ENCODE measurements at regions not wholly inside any gene's neighbourhood (a gene's known extent, or its start where the extent isn't known, plus 50 kb on each side); places are given as distances from the start of the nearest gene placed in this dataset.

DNA sequence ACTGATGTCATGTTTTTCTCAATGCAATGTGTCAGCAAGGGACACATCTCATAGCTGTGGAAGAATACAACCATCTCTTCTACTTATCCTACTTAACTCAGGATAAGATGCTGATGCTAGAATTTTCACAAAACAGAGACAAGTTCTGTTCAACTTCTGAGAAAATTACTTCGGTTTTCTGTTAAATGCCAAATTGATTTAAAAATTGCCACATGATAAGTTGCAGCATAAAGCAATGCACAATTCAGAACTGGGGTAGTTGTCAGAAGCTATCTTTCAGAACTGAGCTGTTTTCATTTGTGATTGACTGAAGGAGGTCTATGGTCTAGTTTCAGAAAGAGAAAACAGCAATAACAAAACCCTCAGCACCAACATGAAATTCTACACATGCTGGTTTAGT is 954.8 kb upstream of the C9orf72 start:
- CTCF ChIA-PET, result no interaction called here
- no peaks in the 10 kb centered on the region; a peak in 1 of 4 replicates for H3K9me3 ChIP-seq (ENCODE audit: control insufficient read depth in 1 of 2, insufficient read depth in 1 of 2, low read depth in 1 of 2, low read length in 2 of 2)
- no peak for DNase-seq (ENCODE audit: low read depth, low spot score)
- no TSS peak for BruUV-seq (replicated peaks)
- H3K9ac ChIP-seq (ENCODE audit: low read length), result no peak overlapping the region
- H3K27ac ChIP-seq (ENCODE audit: low read depth, low read length), result no peak overlapping the region
- TF ChIP-seq RAD21 (IDR thresholded peaks at IDR 0.05; ENCODE audit: low read depth) (no peak), TCF7L2 (IDR thresholded peaks at IDR 0.05; ENCODE audit: borderline replicate concordance, extremely low read depth, insufficient read depth, insufficient read length) (no peak), SP1 (IDR thresholded peaks at IDR 0.05; ENCODE audit: low read depth) (no peak), CBX3 (IDR thresholded peaks at IDR 0.05; ENCODE audit: low read depth) (no peak), EZH2phosphoT487 (IDR thresholded peaks at IDR 0.05; ENCODE audit: borderline replicate concordance) (no peak), POLR2AphosphoS5 (IDR thresholded peaks at IDR 0.05; ENCODE audit: low read depth, low read length) (no peak)
- TF ChIP-seq, protein P1, sequence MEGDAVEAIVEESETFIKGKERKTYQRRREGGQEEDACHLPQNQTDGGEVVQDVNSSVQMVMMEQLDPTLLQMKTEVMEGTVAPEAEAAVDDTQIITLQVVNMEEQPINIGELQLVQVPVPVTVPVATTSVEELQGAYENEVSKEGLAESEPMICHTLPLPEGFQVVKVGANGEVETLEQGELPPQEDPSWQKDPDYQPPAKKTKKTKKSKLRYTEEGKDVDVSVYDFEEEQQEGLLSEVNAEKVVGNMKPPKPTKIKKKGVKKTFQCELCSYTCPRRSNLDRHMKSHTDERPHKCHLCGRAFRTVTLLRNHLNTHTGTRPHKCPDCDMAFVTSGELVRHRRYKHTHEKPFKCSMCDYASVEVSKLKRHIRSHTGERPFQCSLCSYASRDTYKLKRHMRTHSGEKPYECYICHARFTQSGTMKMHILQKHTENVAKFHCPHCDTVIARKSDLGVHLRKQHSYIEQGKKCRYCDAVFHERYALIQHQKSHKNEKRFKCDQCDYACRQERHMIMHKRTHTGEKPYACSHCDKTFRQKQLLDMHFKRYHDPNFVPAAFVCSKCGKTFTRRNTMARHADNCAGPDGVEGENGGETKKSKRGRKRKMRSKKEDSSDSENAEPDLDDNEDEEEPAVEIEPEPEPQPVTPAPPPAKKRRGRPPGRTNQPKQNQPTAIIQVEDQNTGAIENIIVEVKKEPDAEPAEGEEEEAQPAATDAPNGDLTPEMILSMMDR (IDR thresholded peaks at IDR 0.05 in 2 of 3, conservative IDR thresholded peaks at IDR 0.05 in 1 of 3; ENCODE audit: borderline replicate concordance in 1 of 3, insufficient read depth in 1 of 3, low read depth in 2 of 3, low read length in 2 of 3), result no peak
- TF ChIP-seq, protein P2, sequence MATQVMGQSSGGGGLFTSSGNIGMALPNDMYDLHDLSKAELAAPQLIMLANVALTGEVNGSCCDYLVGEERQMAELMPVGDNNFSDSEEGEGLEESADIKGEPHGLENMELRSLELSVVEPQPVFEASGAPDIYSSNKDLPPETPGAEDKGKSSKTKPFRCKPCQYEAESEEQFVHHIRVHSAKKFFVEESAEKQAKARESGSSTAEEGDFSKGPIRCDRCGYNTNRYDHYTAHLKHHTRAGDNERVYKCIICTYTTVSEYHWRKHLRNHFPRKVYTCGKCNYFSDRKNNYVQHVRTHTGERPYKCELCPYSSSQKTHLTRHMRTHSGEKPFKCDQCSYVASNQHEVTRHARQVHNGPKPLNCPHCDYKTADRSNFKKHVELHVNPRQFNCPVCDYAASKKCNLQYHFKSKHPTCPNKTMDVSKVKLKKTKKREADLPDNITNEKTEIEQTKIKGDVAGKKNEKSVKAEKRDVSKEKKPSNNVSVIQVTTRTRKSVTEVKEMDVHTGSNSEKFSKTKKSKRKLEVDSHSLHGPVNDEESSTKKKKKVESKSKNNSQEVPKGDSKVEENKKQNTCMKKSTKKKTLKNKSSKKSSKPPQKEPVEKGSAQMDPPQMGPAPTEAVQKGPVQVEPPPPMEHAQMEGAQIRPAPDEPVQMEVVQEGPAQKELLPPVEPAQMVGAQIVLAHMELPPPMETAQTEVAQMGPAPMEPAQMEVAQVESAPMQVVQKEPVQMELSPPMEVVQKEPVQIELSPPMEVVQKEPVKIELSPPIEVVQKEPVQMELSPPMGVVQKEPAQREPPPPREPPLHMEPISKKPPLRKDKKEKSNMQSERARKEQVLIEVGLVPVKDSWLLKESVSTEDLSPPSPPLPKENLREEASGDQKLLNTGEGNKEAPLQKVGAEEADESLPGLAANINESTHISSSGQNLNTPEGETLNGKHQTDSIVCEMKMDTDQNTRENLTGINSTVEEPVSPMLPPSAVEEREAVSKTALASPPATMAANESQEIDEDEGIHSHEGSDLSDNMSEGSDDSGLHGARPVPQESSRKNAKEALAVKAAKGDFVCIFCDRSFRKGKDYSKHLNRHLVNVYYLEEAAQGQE (IDR thresholded peaks at IDR 0.05; ENCODE audit: low read depth), result no peak
- TF ChIP-seq, protein P3, sequence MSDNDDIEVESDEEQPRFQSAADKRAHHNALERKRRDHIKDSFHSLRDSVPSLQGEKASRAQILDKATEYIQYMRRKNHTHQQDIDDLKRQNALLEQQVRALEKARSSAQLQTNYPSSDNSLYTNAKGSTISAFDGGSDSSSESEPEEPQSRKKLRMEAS (IDR thresholded peaks at IDR 0.05), result no peak
- TF ChIP-seq, protein P4, sequence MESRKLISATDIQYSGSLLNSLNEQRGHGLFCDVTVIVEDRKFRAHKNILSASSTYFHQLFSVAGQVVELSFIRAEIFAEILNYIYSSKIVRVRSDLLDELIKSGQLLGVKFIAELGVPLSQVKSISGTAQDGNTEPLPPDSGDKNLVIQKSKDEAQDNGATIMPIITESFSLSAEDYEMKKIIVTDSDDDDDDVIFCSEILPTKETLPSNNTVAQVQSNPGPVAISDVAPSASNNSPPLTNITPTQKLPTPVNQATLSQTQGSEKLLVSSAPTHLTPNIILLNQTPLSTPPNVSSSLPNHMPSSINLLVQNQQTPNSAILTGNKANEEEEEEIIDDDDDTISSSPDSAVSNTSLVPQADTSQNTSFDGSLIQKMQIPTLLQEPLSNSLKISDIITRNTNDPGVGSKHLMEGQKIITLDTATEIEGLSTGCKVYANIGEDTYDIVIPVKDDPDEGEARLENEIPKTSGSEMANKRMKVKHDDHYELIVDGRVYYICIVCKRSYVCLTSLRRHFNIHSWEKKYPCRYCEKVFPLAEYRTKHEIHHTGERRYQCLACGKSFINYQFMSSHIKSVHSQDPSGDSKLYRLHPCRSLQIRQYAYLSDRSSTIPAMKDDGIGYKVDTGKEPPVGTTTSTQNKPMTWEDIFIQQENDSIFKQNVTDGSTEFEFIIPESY (IDR thresholded peaks at IDR 0.05; ENCODE audit: extremely low read depth, insufficient replicate concordance, low read length), result no peak
- ATAC-seq, result no peak
- H3K36me3 ChIP-seq (ENCODE audit: control insufficient read depth in 1 of 2, insufficient read depth in 2 of 2, low read length in 2 of 2), result no peaks in the 10 kb centered on the region
- POLR2A ChIA-PET, result no interaction called here
- no peak overlapping the region for H3K4me3 ChIP-seq (replicated peaks in 1 of 2; ENCODE audit: low read depth in 1 of 2, low read length in 2 of 2)
- H3K4me1 ChIP-seq (ENCODE audit: control insufficient read depth in 1 of 2, insufficient read depth in 2 of 2, low read length in 2 of 2), result no peaks in the 10 kb centered on the region
- intact Hi-C loops (cut with micrococcal nuclease), result no loop called here
- no peak overlapping the region for H2AFZ ChIP-seq (ENCODE audit: low read depth, low read length, poor library complexity, severe bottlenecking)
- H3K79me2 ChIP-seq (ENCODE audit: insufficient read depth, low read length), result no peaks in the 10 kb centered on the region
- H3K27me3 ChIP-seq (ENCODE audit: insufficient read depth, low read length), result no peaks in the 10 kb centered on the region
- H3K9me2 ChIP-seq (ENCODE audit: insufficient read depth), result no peaks in the 10 kb centered on the region
- RAD21 ChIA-PET (ENCODE audit: low non-redundant PET in 1 of 2, low total read pairs in 2 of 2, uncharacterized antibody in 2 of 2, unreplicated experiment in 2 of 2), result no interaction called here
- H4K20me1 ChIP-seq (ENCODE audit: insufficient read depth), result no peaks in the 10 kb centered on the region
- no peak overlapping the region for H3K4me2 ChIP-seq (ENCODE audit: low read length)
